ENCODE measurements at regions not wholly inside any gene's neighbourhood (a gene's known extent, or its start where the extent isn't known, plus 50 kb on each side); places are given as distances from the start of the nearest gene placed in this dataset.

DNA sequence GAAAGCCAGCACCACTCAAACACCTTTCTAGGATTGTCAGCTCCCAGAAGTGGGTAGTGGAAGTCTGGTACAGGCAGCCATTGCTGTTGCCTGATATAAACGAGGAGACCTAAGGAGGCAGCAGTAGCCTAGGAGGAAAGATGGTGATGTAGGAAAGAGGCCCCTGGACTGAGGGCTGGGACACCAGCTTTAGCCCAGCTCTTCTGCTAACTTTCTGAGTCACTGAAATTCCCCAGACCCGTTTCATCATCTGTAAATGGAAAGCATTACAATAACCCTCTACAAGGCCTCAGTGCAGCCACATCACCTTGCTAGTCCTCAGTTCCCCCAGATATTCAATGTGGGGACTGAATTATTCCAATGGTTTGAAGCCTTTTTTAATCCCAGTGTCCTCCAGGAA is 336.5 kb downstream of the TNS1 start:
- TF ChIP-seq, protein P1, sequence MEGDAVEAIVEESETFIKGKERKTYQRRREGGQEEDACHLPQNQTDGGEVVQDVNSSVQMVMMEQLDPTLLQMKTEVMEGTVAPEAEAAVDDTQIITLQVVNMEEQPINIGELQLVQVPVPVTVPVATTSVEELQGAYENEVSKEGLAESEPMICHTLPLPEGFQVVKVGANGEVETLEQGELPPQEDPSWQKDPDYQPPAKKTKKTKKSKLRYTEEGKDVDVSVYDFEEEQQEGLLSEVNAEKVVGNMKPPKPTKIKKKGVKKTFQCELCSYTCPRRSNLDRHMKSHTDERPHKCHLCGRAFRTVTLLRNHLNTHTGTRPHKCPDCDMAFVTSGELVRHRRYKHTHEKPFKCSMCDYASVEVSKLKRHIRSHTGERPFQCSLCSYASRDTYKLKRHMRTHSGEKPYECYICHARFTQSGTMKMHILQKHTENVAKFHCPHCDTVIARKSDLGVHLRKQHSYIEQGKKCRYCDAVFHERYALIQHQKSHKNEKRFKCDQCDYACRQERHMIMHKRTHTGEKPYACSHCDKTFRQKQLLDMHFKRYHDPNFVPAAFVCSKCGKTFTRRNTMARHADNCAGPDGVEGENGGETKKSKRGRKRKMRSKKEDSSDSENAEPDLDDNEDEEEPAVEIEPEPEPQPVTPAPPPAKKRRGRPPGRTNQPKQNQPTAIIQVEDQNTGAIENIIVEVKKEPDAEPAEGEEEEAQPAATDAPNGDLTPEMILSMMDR (conservative IDR thresholded peaks at IDR 0.05; ENCODE audit: low read depth in 2 of 2) = no peak
- TF ChIP-seq EZH2phosphoT487 (IDR thresholded peaks at IDR 0.05; ENCODE audit: unreplicated experiment) (no peak), EZH2 (IDR thresholded peaks at IDR 0.05; ENCODE audit: low read depth, unreplicated experiment) (no peak), NANOG (IDR thresholded peaks at IDR 0.05; ENCODE audit: borderline replicate concordance) (no peak), POLR2AphosphoS5 (IDR thresholded peaks at IDR 0.05; ENCODE audit: low read depth) (no peak), ZNF114 (CRISPR knock-in tag; IDR thresholded peaks at IDR 0.05) (no peak), CREB1 (CRISPR knock-in tag; IDR thresholded peaks at IDR 0.05; ENCODE audit: low read depth) (no peak), STAT1 (IDR thresholded peaks at IDR 0.05; ENCODE audit: unreplicated experiment) (no peak), ZNF331 (CRISPR knock-in tag; IDR thresholded peaks at IDR 0.05; ENCODE audit: low read depth) (no peak)
- TF ChIP-seq, protein P2, sequence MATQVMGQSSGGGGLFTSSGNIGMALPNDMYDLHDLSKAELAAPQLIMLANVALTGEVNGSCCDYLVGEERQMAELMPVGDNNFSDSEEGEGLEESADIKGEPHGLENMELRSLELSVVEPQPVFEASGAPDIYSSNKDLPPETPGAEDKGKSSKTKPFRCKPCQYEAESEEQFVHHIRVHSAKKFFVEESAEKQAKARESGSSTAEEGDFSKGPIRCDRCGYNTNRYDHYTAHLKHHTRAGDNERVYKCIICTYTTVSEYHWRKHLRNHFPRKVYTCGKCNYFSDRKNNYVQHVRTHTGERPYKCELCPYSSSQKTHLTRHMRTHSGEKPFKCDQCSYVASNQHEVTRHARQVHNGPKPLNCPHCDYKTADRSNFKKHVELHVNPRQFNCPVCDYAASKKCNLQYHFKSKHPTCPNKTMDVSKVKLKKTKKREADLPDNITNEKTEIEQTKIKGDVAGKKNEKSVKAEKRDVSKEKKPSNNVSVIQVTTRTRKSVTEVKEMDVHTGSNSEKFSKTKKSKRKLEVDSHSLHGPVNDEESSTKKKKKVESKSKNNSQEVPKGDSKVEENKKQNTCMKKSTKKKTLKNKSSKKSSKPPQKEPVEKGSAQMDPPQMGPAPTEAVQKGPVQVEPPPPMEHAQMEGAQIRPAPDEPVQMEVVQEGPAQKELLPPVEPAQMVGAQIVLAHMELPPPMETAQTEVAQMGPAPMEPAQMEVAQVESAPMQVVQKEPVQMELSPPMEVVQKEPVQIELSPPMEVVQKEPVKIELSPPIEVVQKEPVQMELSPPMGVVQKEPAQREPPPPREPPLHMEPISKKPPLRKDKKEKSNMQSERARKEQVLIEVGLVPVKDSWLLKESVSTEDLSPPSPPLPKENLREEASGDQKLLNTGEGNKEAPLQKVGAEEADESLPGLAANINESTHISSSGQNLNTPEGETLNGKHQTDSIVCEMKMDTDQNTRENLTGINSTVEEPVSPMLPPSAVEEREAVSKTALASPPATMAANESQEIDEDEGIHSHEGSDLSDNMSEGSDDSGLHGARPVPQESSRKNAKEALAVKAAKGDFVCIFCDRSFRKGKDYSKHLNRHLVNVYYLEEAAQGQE (IDR thresholded peaks at IDR 0.05; ENCODE audit: unreplicated experiment) = no peak
- TF ChIP-seq, protein P3, sequence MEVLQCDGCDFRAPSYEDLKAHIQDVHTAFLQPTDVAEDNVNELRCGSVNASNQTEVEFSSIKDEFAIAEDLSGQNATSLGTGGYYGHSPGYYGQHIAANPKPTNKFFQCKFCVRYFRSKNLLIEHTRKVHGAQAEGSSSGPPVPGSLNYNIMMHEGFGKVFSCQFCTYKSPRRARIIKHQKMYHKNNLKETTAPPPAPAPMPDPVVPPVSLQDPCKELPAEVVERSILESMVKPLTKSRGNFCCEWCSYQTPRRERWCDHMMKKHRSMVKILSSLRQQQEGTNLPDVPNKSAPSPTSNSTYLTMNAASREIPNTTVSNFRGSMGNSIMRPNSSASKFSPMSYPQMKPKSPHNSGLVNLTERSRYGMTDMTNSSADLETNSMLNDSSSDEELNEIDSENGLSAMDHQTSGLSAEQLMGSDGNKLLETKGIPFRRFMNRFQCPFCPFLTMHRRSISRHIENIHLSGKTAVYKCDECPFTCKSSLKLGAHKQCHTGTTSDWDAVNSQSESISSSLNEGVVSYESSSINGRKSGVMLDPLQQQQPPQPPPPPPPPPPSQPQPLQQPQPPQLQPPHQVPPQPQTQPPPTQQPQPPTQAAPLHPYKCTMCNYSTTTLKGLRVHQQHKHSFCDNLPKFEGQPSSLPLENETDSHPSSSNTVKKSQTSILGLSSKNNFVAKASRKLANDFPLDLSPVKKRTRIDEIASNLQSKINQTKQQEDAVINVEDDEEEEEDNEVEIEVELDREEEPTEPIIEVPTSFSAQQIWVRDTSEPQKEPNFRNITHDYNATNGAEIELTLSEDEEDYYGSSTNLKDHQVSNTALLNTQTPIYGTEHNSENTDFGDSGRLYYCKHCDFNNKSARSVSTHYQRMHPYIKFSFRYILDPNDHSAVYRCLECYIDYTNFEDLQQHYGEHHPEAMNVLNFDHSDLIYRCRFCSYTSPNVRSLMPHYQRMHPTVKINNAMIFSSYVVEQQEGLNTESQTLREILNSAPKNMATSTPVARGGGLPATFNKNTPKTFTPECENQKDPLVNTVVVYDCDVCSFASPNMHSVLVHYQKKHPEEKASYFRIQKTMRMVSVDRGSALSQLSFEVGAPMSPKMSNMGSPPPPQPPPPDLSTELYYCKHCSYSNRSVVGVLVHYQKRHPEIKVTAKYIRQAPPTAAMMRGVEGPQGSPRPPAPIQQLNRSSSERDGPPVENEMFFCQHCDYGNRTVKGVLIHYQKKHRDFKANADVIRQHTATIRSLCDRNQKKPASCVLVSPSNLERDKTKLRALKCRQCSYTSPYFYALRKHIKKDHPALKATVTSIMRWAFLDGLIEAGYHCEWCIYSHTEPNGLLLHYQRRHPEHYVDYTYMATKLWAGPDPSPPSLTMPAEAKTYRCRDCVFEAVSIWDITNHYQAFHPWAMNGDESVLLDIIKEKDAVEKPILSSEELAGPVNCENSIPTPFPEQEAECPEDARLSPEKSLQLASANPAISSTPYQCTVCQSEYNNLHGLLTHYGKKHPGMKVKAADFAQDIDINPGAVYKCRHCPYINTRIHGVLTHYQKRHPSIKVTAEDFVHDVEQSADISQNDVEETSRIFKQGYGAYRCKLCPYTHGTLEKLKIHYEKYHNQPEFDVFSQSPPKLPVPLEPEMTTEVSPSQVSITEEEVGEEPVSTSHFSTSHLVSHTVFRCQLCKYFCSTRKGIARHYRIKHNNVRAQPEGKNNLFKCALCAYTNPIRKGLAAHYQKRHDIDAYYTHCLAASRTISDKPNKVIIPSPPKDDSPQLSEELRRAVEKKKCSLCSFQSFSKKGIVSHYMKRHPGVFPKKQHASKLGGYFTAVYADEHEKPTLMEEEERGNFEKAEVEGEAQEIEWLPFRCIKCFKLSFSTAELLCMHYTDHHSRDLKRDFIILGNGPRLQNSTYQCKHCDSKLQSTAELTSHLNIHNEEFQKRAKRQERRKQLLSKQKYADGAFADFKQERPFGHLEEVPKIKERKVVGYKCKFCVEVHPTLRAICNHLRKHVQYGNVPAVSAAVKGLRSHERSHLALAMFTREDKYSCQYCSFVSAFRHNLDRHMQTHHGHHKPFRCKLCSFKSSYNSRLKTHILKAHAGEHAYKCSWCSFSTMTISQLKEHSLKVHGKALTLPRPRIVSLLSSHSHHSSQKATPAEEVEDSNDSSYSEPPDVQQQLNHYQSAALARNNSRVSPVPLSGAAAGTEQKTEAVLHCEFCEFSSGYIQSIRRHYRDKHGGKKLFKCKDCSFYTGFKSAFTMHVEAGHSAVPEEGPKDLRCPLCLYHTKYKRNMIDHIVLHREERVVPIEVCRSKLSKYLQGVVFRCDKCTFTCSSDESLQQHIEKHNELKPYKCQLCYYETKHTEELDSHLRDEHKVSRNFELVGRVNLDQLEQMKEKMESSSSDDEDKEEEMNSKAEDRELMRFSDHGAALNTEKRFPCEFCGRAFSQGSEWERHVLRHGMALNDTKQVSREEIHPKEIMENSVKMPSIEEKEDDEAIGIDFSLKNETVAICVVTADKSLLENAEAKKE (CRISPR knock-in tag; IDR thresholded peaks at IDR 0.05) = no peak
